ENCODE measurements at regions not wholly inside any gene's neighbourhood (a gene's known extent, or its start where the extent isn't known, plus 50 kb on each side); places are given as distances from the start of the nearest gene placed in this dataset.
"Not testable (repeated sequence)": the region's sequence is repeated elsewhere in the genome, so short reads cannot be mapped to it uniquely, and the experiment has no call there.

DNA sequence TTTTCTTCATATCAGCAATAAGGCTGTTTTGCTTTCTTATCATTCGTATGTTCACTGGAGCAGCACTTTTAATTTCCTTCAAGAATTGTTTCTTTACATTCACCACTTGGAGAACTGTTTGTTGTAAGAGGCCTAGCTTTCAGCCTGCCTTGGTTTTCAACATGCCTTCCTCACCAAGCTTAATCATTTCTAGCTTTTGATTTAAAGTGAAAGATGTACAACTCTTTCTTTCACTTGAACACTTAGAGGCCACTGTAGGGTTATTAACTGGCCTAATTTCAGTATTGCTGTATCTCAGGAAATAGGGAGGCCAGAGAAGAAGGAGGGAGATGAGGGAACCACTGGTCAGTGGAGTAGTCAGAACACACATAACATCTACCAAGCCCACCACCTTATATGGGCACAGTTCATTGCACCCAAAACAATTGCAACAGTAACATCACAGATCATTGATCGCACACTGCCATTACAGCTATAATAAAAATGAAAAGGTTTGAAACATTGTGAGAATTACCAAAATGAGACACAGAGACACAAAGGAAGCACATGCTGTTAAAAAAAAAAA lies 181.4 kb upstream of the TUBA3C start:
- Mint-ChIP-seq H3K4me1 (no peaks in the 10 kb centered on the region), H3K27ac (no peak overlapping the region), H3K4me3 (no peak overlapping the region), H3K27me3 (no peaks in the 10 kb centered on the region), H3K9me3 (peaks cover 8% of the 10 kb centered on the region), H3K36me3 (ENCODE audit: low read depth) (no peaks in the 10 kb centered on the region)
- DNase-seq = no peak
- intact Hi-C loops (cut with micrococcal nuclease) = no loop called here

DNA sequence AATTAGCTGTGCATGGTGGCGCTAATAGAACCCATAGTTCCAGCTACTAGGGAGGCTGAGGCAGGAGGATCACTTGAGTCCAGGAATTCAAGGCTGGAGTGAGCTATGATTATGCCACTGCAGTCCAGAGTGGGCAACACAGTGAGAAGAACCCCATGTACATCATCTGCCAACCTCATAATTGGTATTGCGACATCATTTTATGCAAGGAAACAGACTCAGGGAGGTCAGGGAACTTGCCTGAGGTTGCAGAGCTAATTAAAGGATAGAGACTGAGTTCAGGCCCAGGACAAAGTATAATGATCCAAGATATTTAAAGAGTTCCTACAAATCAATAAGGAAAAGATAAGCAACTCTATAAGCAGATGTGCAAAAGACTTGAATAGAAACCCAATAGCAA lies 178.1 kb upstream of the TUBA3C start:
- H3K36me3 Mint-ChIP-seq (ENCODE audit: low read depth); H3K27me3 Mint-ChIP-seq; H3K4me1 Mint-ChIP-seq; H3K27ac Mint-ChIP-seq; DNase-seq; intact Hi-C loops (cut with micrococcal nuclease); H3K4me3 Mint-ChIP-seq: not testable (repeated sequence)
- H3K9me3 Mint-ChIP-seq = peaks cover 13% of the 10 kb centered on the region

DNA sequence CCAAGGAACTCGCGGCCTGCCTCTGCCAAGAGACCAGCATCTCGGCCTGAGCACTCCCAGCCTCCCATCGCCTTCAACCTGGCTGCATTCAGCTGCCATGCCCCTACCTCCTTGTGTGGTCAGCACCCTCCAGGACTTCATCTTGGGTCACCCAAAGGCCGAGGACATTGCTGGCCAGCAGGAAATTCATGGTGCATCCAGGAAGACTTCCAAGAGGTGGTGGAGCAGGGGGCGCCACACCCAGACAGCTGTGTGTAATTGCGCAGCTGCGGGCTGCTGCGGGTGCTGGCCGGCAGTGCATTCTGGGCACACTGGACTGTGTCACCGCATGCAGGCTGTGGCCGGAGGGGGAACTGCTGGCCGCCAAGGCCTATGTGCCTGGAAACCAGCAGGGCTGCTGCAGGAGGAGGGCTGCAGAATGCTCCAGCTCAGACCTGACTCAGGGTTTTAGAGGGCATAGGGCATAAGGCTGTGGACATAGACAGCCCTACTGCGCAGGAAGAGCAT lies 164.3 kb upstream of the TUBA3C start:
- peak; percentile 40 for DNase-seq
- Mint-ChIP-seq H3K4me3 (no peak overlapping the region), H3K36me3 (ENCODE audit: low read depth) (no peaks in the 10 kb centered on the region), H3K27ac (no peak overlapping the region), H3K27me3 (peaks cover 7% of the 10 kb centered on the region), H3K4me1 (no peaks in the 10 kb centered on the region), H3K9me3 (no peaks in the 10 kb centered on the region)
- intact Hi-C loops (cut with micrococcal nuclease) = no loop called here

DNA sequence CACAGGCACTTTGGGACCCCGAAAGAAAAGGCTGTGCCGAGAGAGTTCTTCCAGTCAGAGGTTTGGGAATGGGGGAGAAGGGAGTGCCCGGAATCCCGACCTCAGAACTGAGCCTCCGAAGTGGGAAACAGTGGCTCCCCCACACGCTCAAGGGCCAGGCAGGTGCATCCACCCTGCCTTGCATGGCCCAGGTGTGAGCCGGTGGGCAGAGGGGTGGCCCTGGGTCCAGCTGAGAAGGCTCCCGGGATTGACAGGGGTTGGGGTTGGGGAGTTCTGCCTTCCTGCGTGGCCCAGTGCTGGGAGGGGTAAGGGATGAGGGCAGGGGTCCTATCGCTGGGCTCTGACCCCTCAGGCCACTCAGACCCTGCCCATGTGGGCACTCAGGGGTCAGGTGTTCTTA lies 163.5 kb upstream of the TUBA3C start:
- DNase-seq = no peak
- no peaks in the 10 kb centered on the region for H3K36me3 Mint-ChIP-seq (ENCODE audit: low read depth)
- no peak overlapping the region for H3K4me3 Mint-ChIP-seq
- no peak overlapping the region for H3K27ac Mint-ChIP-seq
- H3K9me3 Mint-ChIP-seq = peaks cover 5% of the 10 kb centered on the region
- H3K4me1 Mint-ChIP-seq = no peaks in the 10 kb centered on the region
- intact Hi-C loops (cut with micrococcal nuclease) = no loop called here
- H3K27me3 Mint-ChIP-seq = peaks cover 10% of the 10 kb centered on the region

DNA sequence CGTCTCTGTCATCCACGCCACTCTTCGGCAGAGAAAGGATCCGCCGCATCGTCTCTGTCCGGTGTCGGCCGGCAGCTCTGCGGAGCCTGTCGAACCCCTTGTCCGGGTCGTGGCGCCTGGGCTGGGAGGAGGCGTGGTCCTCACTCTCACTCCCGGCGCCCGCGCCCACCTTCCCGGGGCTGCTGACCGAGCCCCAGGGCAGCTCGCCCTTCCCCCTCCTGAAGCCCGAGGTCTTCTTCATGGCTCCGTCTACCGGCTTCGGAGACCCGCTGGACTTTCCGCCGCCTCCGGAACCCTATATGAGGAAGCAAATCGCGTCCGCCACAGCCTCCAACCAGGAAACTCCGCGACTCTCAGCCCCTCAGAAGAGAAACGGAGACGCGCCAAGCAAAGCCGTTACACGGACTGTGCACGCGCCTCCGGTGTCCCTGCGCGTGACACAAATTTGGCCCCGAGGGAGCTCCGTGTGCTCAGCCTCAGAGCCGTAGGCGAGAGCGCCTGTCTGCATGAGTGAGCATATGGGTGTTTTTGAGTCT lies 163.0 kb upstream of the TUBA3C start:
- H3K4me3 Mint-ChIP-seq = peak overlapping the region; percentile 49
- intact Hi-C loops (cut with micrococcal nuclease); H3K36me3 Mint-ChIP-seq (ENCODE audit: low read depth); H3K4me1 Mint-ChIP-seq; H3K9me3 Mint-ChIP-seq; H3K27ac Mint-ChIP-seq: not testable (repeated sequence)
- peaks cover 10% of the 10 kb centered on the region for H3K27me3 Mint-ChIP-seq
- peak; percentile 45 for DNase-seq

DNA sequence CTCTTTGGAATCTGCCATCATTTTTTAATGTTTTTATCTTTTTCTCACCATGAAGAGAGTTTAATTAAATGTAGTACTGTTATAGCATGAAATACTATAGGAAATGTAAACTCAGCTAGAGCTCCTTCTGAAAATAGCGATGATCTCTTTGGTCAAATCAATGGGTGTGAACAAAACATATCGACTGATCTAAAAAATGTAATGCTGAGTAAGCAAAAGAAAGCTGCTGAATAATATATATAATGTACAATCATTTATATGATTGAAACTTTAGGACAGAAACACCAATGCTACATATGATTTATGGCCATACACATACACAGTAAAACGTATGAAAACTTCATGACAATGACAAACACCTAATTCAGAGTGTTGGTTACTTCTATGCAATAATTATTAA lies 150.8 kb upstream of the TUBA3C start:
- no peaks in the 10 kb centered on the region for H3K9me3 Mint-ChIP-seq
- no peaks in the 10 kb centered on the region for H3K27me3 Mint-ChIP-seq
- no peaks in the 10 kb centered on the region for H3K4me1 Mint-ChIP-seq
- H3K4me3 Mint-ChIP-seq = no peak overlapping the region
- intact Hi-C loops (cut with micrococcal nuclease) = no loop called here
- no peak for DNase-seq
- no peak overlapping the region for H3K27ac Mint-ChIP-seq
- no peaks in the 10 kb centered on the region for H3K36me3 Mint-ChIP-seq (ENCODE audit: low read depth)

DNA sequence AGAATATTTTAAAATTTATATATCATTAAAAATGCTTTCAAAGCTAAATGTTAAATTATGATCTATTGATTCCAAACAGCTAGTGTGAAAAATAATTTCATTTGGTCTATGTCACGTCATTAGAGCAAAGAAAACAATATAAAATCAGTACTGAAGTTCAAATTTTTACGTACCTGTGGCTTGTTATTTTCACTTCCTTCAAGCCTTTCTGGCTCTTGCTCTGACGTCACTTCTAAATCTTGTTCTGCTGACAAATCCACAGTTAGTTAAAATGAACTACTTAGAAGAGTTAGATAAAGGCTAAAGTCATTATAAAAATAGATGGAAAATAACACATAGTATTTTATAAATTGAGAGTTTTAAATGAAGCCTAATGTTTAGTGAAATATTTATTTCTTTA lies 147.7 kb upstream of the TUBA3C start:
- DNase-seq = no peak
- H3K27me3 Mint-ChIP-seq = no peaks in the 10 kb centered on the region
- H3K4me3 Mint-ChIP-seq = no peak overlapping the region
- no peaks in the 10 kb centered on the region for H3K4me1 Mint-ChIP-seq
- H3K36me3 Mint-ChIP-seq (ENCODE audit: low read depth) = no peaks in the 10 kb centered on the region
- no peak overlapping the region for H3K27ac Mint-ChIP-seq
- intact Hi-C loops (cut with micrococcal nuclease) = no loop called here
- H3K9me3 Mint-ChIP-seq = peaks cover 4% of the 10 kb centered on the region

DNA sequence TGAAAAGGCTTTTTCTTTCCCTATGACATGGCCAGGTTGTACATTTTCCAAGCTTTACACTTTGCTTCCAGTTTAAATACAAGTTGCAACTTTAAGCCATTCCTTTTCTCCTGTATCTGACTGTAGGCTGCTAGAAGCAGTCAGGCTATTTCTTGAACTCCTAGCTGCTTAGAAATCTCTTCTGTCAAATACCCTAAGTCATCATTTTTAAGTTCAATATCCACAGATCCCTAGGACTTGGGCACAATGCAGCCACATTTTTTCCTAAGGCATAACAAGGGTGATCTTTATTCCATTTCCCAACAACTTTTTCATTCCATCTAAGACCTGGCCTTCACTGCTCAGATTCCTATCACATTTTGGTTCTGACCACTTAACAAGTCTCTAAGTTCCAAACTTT lies 142.7 kb upstream of the TUBA3C start:
- peaks cover 8% of the 10 kb centered on the region for H3K9me3 Mint-ChIP-seq
- intact Hi-C loops (cut with micrococcal nuclease) = no loop called here
- H3K27me3 Mint-ChIP-seq = no peaks in the 10 kb centered on the region
- H3K36me3 Mint-ChIP-seq (ENCODE audit: low read depth) = no peaks in the 10 kb centered on the region
- H3K27ac Mint-ChIP-seq = no peak overlapping the region
- no peak overlapping the region for H3K4me3 Mint-ChIP-seq
- H3K4me1 Mint-ChIP-seq = no peaks in the 10 kb centered on the region
- DNase-seq = no peak

DNA sequence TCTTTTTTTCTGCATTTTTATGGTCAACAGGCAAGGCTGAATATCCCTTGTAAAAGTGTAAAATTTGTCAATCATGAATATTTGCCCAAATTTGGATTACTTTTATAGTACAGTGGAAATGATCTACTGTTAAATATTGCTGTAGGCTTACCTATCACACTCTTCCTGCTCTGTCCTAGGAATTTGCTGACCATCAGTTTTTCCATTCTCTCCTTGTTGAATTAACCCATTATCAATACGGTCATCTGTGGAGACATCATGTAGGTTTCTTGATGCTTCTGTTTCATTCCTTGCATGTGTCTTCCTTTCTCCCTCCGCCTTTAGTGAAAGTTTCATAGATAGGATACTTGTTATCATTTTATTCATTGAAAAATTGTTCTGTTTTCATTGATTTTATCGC lies 139.6 kb upstream of the TUBA3C start:
- Mint-ChIP-seq H3K27me3 (no peaks in the 10 kb centered on the region), H3K4me3 (no peak overlapping the region), H3K27ac (no peak overlapping the region), H3K9me3 (peaks cover 12% of the 10 kb centered on the region), H3K36me3 (ENCODE audit: low read depth) (no peaks in the 10 kb centered on the region), H3K4me1 (no peaks in the 10 kb centered on the region)
- no peak for DNase-seq
- intact Hi-C loops (cut with micrococcal nuclease) = no loop called here

DNA sequence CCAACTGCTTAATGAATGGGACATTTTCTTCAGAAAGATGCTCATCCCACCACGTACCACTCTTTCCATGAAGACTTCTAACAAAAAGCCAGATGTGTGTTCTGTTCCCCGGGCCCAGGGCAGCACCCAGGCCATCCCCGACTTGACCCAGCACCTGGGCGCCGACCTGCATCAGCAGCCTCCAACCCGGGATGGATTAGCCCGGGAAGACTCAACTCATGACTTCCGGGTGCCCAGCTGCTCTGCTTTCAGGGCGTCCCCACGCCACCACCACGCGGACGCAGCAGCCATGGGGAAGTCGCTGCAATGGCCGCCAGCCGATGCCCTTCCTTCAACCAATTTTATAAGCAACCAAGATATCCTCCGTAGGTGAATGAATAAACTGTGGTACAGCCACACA lies 123.8 kb upstream of the TUBA3C start:
- no peak overlapping the region for H3K4me3 Mint-ChIP-seq
- intact Hi-C loops (cut with micrococcal nuclease) = no loop called here
- H3K4me1 Mint-ChIP-seq = no peaks in the 10 kb centered on the region
- DNase-seq = no peak
- H3K36me3 Mint-ChIP-seq (ENCODE audit: low read depth) = no peaks in the 10 kb centered on the region
- H3K27ac Mint-ChIP-seq = no peak overlapping the region
- H3K27me3 Mint-ChIP-seq = no peaks in the 10 kb centered on the region
- H3K9me3 Mint-ChIP-seq = no peaks in the 10 kb centered on the region

DNA sequence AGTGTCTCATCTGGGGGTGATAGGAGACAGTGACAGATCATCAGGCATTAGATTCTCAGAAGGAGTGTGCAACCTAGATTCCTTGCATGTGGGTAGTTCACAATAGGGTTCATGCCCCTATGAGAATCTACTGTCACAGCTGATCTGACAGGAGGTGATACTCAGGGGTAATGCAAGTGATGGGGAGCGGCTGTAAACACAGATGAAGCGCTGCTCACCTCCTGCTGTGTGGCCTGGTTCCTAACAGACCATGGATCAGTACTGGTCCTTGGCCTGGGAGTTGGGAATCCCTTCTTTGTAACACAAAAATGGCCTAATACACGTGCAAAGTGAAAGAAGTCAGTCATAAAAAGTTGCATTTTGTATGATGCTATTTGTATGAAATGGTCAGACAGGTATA lies 107.6 kb upstream of the TUBA3C start:
- H3K4me3 Mint-ChIP-seq = no peak overlapping the region
- H3K27ac Mint-ChIP-seq = no peak overlapping the region
- no peaks in the 10 kb centered on the region for H3K27me3 Mint-ChIP-seq
- intact Hi-C loops (cut with micrococcal nuclease) = no loop called here
- no peaks in the 10 kb centered on the region for H3K36me3 Mint-ChIP-seq (ENCODE audit: low read depth)
- no peaks in the 10 kb centered on the region for H3K4me1 Mint-ChIP-seq
- DNase-seq = no peak
- no peaks in the 10 kb centered on the region for H3K9me3 Mint-ChIP-seq

DNA sequence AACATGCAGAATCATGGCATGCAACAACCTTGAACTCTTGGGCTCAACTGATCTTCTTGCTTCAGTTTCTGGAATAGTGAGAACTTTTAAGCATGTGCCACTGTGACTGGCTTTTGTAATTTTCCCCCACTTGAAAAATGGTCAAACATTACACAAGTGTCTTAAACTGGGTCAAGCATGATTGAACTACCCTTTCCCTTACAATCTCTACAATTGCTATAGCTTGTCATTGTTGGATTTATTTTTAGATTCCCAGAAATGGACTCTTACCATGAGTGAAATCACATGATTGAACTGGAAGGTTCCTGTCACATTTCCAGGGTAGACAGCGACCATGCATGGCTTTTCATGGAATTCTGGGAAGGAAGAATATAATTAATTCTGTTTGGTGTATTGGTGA lies 102.2 kb upstream of the TUBA3C start:
- Mint-ChIP-seq H3K4me3 (no peak overlapping the region), H3K4me1 (no peaks in the 10 kb centered on the region), H3K27me3 (no peaks in the 10 kb centered on the region), H3K9me3 (peaks cover 14% of the 10 kb centered on the region), H3K27ac (no peak overlapping the region), H3K36me3 (ENCODE audit: low read depth) (no peaks in the 10 kb centered on the region)
- intact Hi-C loops (cut with micrococcal nuclease) = no loop called here
- DNase-seq = no peak

DNA sequence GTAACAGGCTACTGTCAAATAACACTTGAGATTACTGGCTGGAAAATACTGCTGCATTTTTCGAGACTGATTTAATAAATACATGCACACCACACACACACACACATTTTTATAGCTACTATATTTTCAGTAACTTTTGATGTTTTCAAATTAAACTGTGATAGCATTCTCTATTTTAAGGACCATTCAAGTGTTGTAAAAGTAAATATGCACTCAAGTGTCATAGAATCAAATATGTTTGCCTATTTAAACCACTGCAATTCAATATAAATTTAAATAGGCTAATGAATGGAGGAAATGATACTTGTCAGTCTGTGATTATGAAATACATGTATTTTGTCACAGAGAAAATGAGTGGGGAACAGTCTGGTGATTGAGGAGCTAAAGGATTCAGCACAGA lies 86.7 kb upstream of the TUBA3C start:
- no peak overlapping the region for H3K4me3 Mint-ChIP-seq
- H3K27ac Mint-ChIP-seq = no peak overlapping the region
- intact Hi-C loops (cut with micrococcal nuclease) = no loop called here
- no peaks in the 10 kb centered on the region for H3K4me1 Mint-ChIP-seq
- peaks cover 10% of the 10 kb centered on the region for H3K9me3 Mint-ChIP-seq
- DNase-seq = no peak
- H3K36me3 Mint-ChIP-seq (ENCODE audit: low read depth) = no peaks in the 10 kb centered on the region
- H3K27me3 Mint-ChIP-seq = no peaks in the 10 kb centered on the region

DNA sequence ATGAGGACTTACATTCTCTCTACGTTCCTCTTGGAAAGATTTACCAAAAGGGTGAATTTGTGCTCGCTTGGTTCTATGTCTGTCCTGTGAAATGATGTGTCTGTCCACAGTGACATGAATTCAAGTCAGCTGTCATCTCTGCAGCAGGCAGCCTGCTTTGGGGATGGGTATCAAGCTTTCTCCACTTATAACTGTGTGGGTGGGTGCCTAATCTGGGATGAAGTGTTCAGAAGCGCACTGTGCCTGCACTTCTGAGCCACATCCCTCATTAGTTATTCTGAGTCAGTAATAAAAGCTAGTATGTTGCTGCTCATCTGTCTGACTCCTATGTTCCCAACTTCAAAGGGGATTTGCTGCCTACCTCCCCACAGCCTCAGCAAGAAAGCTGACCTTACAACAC lies 86.1 kb upstream of the TUBA3C start:
- H3K27me3 Mint-ChIP-seq = no peaks in the 10 kb centered on the region
- H3K36me3 Mint-ChIP-seq (ENCODE audit: low read depth) = no peaks in the 10 kb centered on the region
- H3K4me3 Mint-ChIP-seq = no peak overlapping the region
- no peak overlapping the region for H3K27ac Mint-ChIP-seq
- no peak for DNase-seq
- no peaks in the 10 kb centered on the region for H3K4me1 Mint-ChIP-seq
- intact Hi-C loops (cut with micrococcal nuclease) = no loop called here
- H3K9me3 Mint-ChIP-seq = peaks cover 9% of the 10 kb centered on the region

DNA sequence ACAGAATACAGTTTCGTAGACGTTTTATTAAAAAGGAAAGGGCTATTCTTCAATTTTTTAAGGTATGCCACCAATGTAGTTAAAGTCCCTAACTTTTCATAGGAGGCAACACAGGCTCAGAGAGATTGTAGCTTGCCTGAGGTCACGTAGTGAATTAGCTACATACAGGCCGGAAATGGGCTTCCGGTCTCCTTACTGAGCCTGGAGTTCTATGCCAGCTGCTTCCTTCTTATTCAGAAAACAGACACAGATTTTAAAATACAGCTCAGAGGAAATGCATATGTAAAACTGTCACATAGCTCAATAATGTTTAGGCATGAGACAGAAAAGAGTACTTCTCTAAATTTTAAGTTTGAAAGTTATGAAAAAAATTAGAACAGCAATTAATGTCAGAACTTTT lies 85.4 kb upstream of the TUBA3C start:
- H3K9me3 Mint-ChIP-seq = peaks cover 3% of the 10 kb centered on the region
- intact Hi-C loops (cut with micrococcal nuclease) = no loop called here
- H3K4me1 Mint-ChIP-seq = no peaks in the 10 kb centered on the region
- H3K27me3 Mint-ChIP-seq = no peaks in the 10 kb centered on the region
- no peak overlapping the region for H3K27ac Mint-ChIP-seq
- H3K4me3 Mint-ChIP-seq = no peak overlapping the region
- H3K36me3 Mint-ChIP-seq (ENCODE audit: low read depth) = no peaks in the 10 kb centered on the region
- DNase-seq = no peak
